H1 (cell line): ENCODE measurements at regions not wholly inside any gene's neighbourhood (a gene's known extent, or its start where the extent isn't known, plus 50 kb on each side); places are given as distances from the start of the nearest gene placed in this dataset.

Source experiments
- CTCF ChIA-PET: fragments of 300-600 bp; sonication (Branson Sonifier 250); formaldehyde crosslinking; loops from one replicate; lab custom pipeline; 2021; ENCODE audit not compliant: partially characterized antibody; lab: Charles Lee
- POLR2A ChIA-PET: fragments of 300-600 bp; sonication (Branson Sonifier 250); formaldehyde crosslinking; loops from one replicate; lab custom pipeline; 2021; ENCODE audit warnings: inconsistent platforms; ENCODE audit not compliant: partially characterized antibody; lab: Charles Lee
- DNase-seq, 2 experiments: peaks; one replicate each; pipeline versions ENCODE4 v3.0.0 to v3.0.0-alpha.2; 2010 to 2022; ENCODE audit warnings: low spot score in 2 of 2, low read depth in 1 of 2, mixed read lengths in 1 of 2
- FAIRE-seq: peaks from 2 replicates; lab custom pipeline; 2011; peaks lifted over from hg19 to GRCh38; lab: Jason Lieb, UNC
- H2AFZ ChIP-seq: 2 replicates; pipeline ENCODE4 v1.8.1; 2012; ENCODE audit warnings: low read length, inconsistent platforms
- H2AK5ac ChIP-seq: 2 replicates; pipeline ENCODE4 v1.6.1; 2013; ENCODE audit warnings: low read depth, low read length
- H2BK120ac ChIP-seq: replicated peaks from 2 replicates; pipeline ENCODE3; 2013; ENCODE audit warnings: low read depth, low read length, inconsistent platforms
- H2BK12ac ChIP-seq: 2 replicates; pipeline ENCODE4 v1.6.1; 2013; ENCODE audit warnings: low read depth, low read length
- H2BK15ac ChIP-seq: 2 replicates; pipeline ENCODE4 v1.6.1; 2013; ENCODE audit warnings: low read length
- H2BK20ac ChIP-seq: 2 replicates; pipeline ENCODE4 v1.6.1; 2013; ENCODE audit warnings: low read length
- H2BK5ac ChIP-seq: 2 replicates; pipeline ENCODE4 v1.6.1; 2013; ENCODE audit warnings: low read depth, low read length
- H3K14ac ChIP-seq: 2 replicates; pipeline ENCODE4 v1.6.1; 2013; ENCODE audit warnings: inconsistent platforms; ENCODE audit not compliant: insufficient read length
- H3K18ac ChIP-seq: 2 replicates; pipeline ENCODE4 v1.6.1; 2013; ENCODE audit warnings: low read length; ENCODE audit errors: extremely low read depth
- H3K23ac ChIP-seq: 2 replicates; pipeline ENCODE4 v1.6.1; 2013; ENCODE audit warnings: inconsistent platforms; ENCODE audit not compliant: insufficient read length
- H3K23me2 ChIP-seq: 2 replicates; pipeline ENCODE4 v1.6.1; 2013; ENCODE audit warnings: low read depth, low read length
- H3K27ac ChIP-seq: 2 replicates; pipeline ENCODE4 v1.6.1; 2011; ENCODE audit warnings: low read depth, low read length, inconsistent platforms
- H3K27me3 ChIP-seq, 4 experiments: replicated peaks in 1 of 4; 1 replicate in 1 of 4; 2 replicates in 3 of 4; pipeline versions ENCODE4 v1.6.1 to v1.8.1; 2011 to 2013; ENCODE audit warnings: low read length in 3 of 4, mild to moderate bottlenecking in 3 of 4, inconsistent platforms in 2 of 4, mixed read lengths in 2 of 4, moderate library complexity in 1 of 4; ENCODE audit not compliant: control insufficient read depth in 3 of 4, insufficient read depth in 3 of 4; ENCODE audit errors: extremely low read depth in 1 of 4
- H3K36me3 ChIP-seq, 4 experiments: 2 replicates each; pipeline versions ENCODE4 v1.6.1 to v1.8.1; 2011 to 2013; ENCODE audit warnings: mild to moderate bottlenecking in 4 of 4, low read length in 3 of 4, moderate library complexity in 2 of 4, control low read depth in 1 of 4, inconsistent platforms in 1 of 4; ENCODE audit not compliant: insufficient read depth in 4 of 4, control insufficient read depth in 2 of 4
- H3K4ac ChIP-seq: replicated peaks from 2 replicates; pipeline ENCODE3; 2013; ENCODE audit warnings: low read length, low read depth, mixed read lengths, inconsistent platforms; ENCODE audit not compliant: insufficient read length
- H3K4me1 ChIP-seq, 4 experiments: replicated peaks in 1 of 4; 1 replicate in 1 of 4; 2 replicates in 3 of 4; pipeline versions ENCODE4 v1.6.1 to v1.8.1; 2011 to 2013; ENCODE audit warnings: low read length in 3 of 4, inconsistent platforms in 2 of 4, mixed read lengths in 1 of 4; ENCODE audit not compliant: insufficient read depth in 4 of 4, control insufficient read depth in 3 of 4
- H3K4me2 ChIP-seq, 2 experiments: 2 replicates each; pipeline versions ENCODE4 v1.6.1 to v1.8.1; 2011 to 2013; ENCODE audit warnings: low read depth in 2 of 2, low read length in 2 of 2, control low read depth in 1 of 2, inconsistent platforms in 1 of 2, mild to moderate bottlenecking in 1 of 2; ENCODE audit not compliant: insufficient read depth in 1 of 2
- H3K4me3 ChIP-seq, 4 experiments: fragments of 200-600, 300-600 bp in 1 of 4; sonication (generic), shearing (Covaris generic), sonication (Bioruptor Twin) in 1 of 4; 2 replicates each; pipeline versions ENCODE4 v1.5.1 to v1.8.1; 2011 to 2016; ENCODE audit warnings: low read length in 4 of 4, low read depth in 3 of 4, control low read depth in 2 of 4, inconsistent platforms in 2 of 4, mild to moderate bottlenecking in 2 of 4, mixed read lengths in 1 of 4, moderate library complexity in 1 of 4; ENCODE audit not compliant: insufficient read depth in 2 of 4; ENCODE audit errors: extremely low read depth in 1 of 4
- H3K56ac ChIP-seq: replicated peaks from 2 replicates; pipeline ENCODE3; 2013; ENCODE audit warnings: low read depth, mild to moderate bottlenecking, mixed read lengths, low read length, inconsistent platforms; ENCODE audit not compliant: insufficient read length
- H3K79me1 ChIP-seq: 2 replicates; pipeline ENCODE4 v1.6.1; 2013; ENCODE audit warnings: low read depth, low read length, control low read depth
- H3K79me2 ChIP-seq, 2 experiments: 2 replicates each; pipeline versions ENCODE4 v1.6.1 to v1.8.1; 2012 to 2013; ENCODE audit warnings: low read length in 2 of 2, mild to moderate bottlenecking in 2 of 2, inconsistent platforms in 1 of 2; ENCODE audit not compliant: insufficient read depth in 2 of 2, control insufficient read depth in 1 of 2
- H3K9ac ChIP-seq, 4 experiments: replicated peaks in 1 of 4; 1 replicate in 1 of 4; 2 replicates in 3 of 4; pipeline versions ENCODE4 v1.6.1 to v1.8.1; 2011 to 2013; ENCODE audit warnings: low read depth in 3 of 4, low read length in 3 of 4, control low read depth in 2 of 4, mild to moderate bottlenecking in 2 of 4, moderate library complexity in 2 of 4, inconsistent platforms in 1 of 4; ENCODE audit errors: extremely low read depth in 1 of 4
- H3K9me3 ChIP-seq, 2 experiments: 2 replicates each; pipeline versions ENCODE4 v1.6.1 to v1.8.1; 2012 to 2013; ENCODE audit warnings: mild to moderate bottlenecking in 2 of 2, moderate library complexity in 2 of 2, control low read depth in 1 of 2, inconsistent platforms in 1 of 2, low read depth in 1 of 2, low read length in 1 of 2, mixed read lengths in 1 of 2; ENCODE audit not compliant: insufficient read depth in 2 of 2
- H4K20me1 ChIP-seq, 2 experiments: replicated peaks in 1 of 2; 2 replicates each; pipeline versions ENCODE3 to v1.8.1; 2011 to 2013; ENCODE audit warnings: inconsistent platforms in 2 of 2, low read length in 2 of 2, mild to moderate bottlenecking in 1 of 2; ENCODE audit not compliant: insufficient read depth in 2 of 2, control insufficient read depth in 1 of 2
- H4K5ac ChIP-seq: 2 replicates; pipeline ENCODE4 v1.6.1; 2013; ENCODE audit warnings: low read length, low read depth, mixed read lengths, inconsistent platforms; ENCODE audit not compliant: insufficient read length
- H4K8ac ChIP-seq: 2 replicates; pipeline ENCODE4 v1.8.0; 2013; ENCODE audit warnings: mild to moderate bottlenecking, moderate library complexity, low read length, inconsistent platforms; ENCODE audit not compliant: insufficient read depth; ENCODE audit errors: extremely low read depth
- H4K91ac ChIP-seq: replicated peaks from 2 replicates; pipeline ENCODE3; 2013; ENCODE audit warnings: low read length, mixed read lengths, inconsistent platforms; ENCODE audit not compliant: insufficient read length
- CBX5 ChIP-seq: fragments of 300-800, 300-1000 bp; sonication (generic); IDR thresholded peaks from 2 replicates; pipeline ENCODE4 v1.7.1; 2016; ENCODE audit warnings: antibody characterized with exemption, low read length, low read depth
- CEBPB ChIP-seq: IDR thresholded peaks from 2 replicates; pipeline ENCODE4 v1.6.1; 2012; ENCODE audit warnings: low read depth, low read length
- HDAC6 ChIP-seq: IDR thresholded peaks from one replicate; pipeline ENCODE4 v1.7.1; 2012; ENCODE audit warnings: low read depth, mild to moderate bottlenecking, inconsistent platforms, low read length, moderate library complexity
- JUND ChIP-seq: IDR thresholded peaks from 2 replicates; pipeline ENCODE4 v1.6.1; 2011; ENCODE audit warnings: mild to moderate bottlenecking, improper control_type of control experiment, low read length
- ZNF274 ChIP-seq: IDR thresholded peaks from 2 replicates; pipeline ENCODE4 v1.7.0; 2012; ENCODE audit warnings: low read length, borderline replicate concordance; ENCODE audit errors: extremely low read depth
- WGBS, 2 experiments: shearing (Covaris generic) in 1 of 2; methylation state at CpG; one replicate each; pipeline versions ENCODE4 v1.1.6 to v1.1.7; 2013 to 2015; ENCODE audit warnings: low lambda C conversion rate in 2 of 2, mixed read lengths in 2 of 2, inconsistent platforms in 1 of 2, low coverage in 1 of 2, missing lambda C conversion rate in 1 of 2; ENCODE audit not compliant: insufficient replicate concordance in 2 of 2, insufficient coverage in 1 of 2, insufficient read length in 1 of 2; ENCODE audit errors: extremely low coverage in 1 of 2, missing lambda C conversion rate in 1 of 2; 5-methylcytosine and 5-hydroxymethylcytosine counted together
- TF ChIP-seq, protein P1 (sequence below): IDR thresholded peaks from 2 replicates; pipeline ENCODE4 v1.6.1; 2012; ENCODE audit warnings: inconsistent platforms

DNA sequence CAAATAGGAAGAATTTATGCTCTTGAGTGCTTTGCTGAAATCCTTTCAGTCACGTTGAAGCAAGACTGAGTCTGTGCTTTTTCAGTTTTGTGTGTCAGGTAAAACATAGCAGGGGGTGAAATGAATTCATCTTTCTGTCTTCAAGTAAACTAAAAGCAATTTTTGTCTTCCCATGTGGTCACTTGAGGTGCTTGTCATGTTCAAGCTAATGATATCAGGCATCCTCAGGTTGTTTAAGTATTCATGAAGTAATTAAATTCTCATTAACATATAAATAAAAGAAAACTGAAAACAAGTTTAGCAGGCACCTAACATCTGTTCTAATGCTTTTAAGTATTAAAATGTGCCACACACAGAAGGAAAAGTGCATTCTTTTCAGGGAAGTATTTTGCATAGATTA lies 2701.3 kb downstream of the PCDH9 start:
- H3K9me3 ChIP-seq = peaks cover 0 to 3% of the 10 kb centered on the region in 2 experiments; a peak in 1 of 4 replicates
- 5% methylated on average over 1 of the region's 1 CpG; no CpG with 5 or more reads in 1 of the 2 experiments for WGBS, 2 experiments
- H2BK15ac ChIP-seq = no peak overlapping the region
- no peak overlapping the region for H3K4ac ChIP-seq
- H2BK20ac ChIP-seq = no peak overlapping the region
- no peaks in the 10 kb centered on the region for H3K36me3 ChIP-seq
- H3K4me3 ChIP-seq = no peak overlapping the region
- H4K91ac ChIP-seq = no peak overlapping the region
- no peak overlapping the region for H2BK120ac ChIP-seq
- H2AK5ac ChIP-seq = no peak overlapping the region
- H3K4me2 ChIP-seq = no peak overlapping the region
- H3K27ac ChIP-seq = no peak overlapping the region
- H4K20me1 ChIP-seq = no peaks in the 10 kb centered on the region
- H2BK12ac ChIP-seq = no peak overlapping the region
- no peak overlapping the region for H3K56ac ChIP-seq
- no peaks in the 10 kb centered on the region for H3K79me1 ChIP-seq
- ChIA-PET POLR2A (no interaction called here), CTCF (interaction anchor here (0.6 kb wide), 1 partner anchor 1326 kb away, joined by 3 read pairs; no protein-coding TSS in a partner anchor)
- FAIRE-seq (no peak), DNase-seq (no peak)
- no peak overlapping the region for H3K18ac ChIP-seq
- no peak overlapping the region for H2AFZ ChIP-seq
- no peak for TF ChIP-seq CBX5
- no peak for TF ChIP-seq JUND
- TF ChIP-seq HDAC6 = no peak
- TF ChIP-seq ZNF274 = no peak
- TF ChIP-seq, protein P1, sequence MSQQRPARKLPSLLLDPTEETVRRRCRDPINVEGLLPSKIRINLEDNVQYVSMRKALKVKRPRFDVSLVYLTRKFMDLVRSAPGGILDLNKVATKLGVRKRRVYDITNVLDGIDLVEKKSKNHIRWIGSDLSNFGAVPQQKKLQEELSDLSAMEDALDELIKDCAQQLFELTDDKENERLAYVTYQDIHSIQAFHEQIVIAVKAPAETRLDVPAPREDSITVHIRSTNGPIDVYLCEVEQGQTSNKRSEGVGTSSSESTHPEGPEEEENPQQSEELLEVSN = no peak
- TF ChIP-seq CEBPB = no peak
- H4K8ac ChIP-seq = no peak overlapping the region
- no peak overlapping the region for H3K9ac ChIP-seq
- H3K79me2 ChIP-seq = no peaks in the 10 kb centered on the region
- no peak overlapping the region for H3K14ac ChIP-seq
- no peak overlapping the region for H2BK5ac ChIP-seq
- no peaks in the 10 kb centered on the region for H3K23me2 ChIP-seq
- peaks cover 0 to 5% (median 0%) of the 10 kb centered on the region in 4 experiments; a peak in 2 of 7 replicates for H3K4me1 ChIP-seq
- no peak overlapping the region for H4K5ac ChIP-seq
- H3K27me3 ChIP-seq = peaks cover 0 to 1% (median 0%) of the 10 kb centered on the region in 4 experiments; a peak in 1 of 7 replicates
- H3K23ac ChIP-seq = no peak overlapping the region
